WERI-Rb-1 (cell line): ENCODE measurements at regions not wholly inside any gene's neighbourhood (a gene's known extent, or its start where the extent isn't known, plus 50 kb on each side); places are given as distances from the start of the nearest gene placed in this dataset.

ENCODE experiments used
- DNase-seq: peaks from one replicate; pipeline ENCODE4 v3.0.0-alpha.2; 2020
- H3K27ac ChIP-seq: fragments of 250-450 bp; sonication (Bioruptor Pico); 2 replicates; pipeline ENCODE4 v1.5.1; 2020; ENCODE audit warnings: mild to moderate bottlenecking, moderate library complexity
- H3K27me3 ChIP-seq: fragments of 250-450 bp; sonication (Bioruptor Pico); 2 replicates; pipeline ENCODE4 v1.5.1; 2021; ENCODE audit warnings: mild to moderate bottlenecking, low read depth, moderate library complexity; ENCODE audit not compliant: insufficient read depth, severe bottlenecking
- H3K36me3 ChIP-seq: fragments of 250-450 bp; sonication (Bioruptor Pico); 2 replicates; pipeline ENCODE4 v1.5.1; 2020; ENCODE audit warnings: mild to moderate bottlenecking, moderate library complexity
- H3K4me3 ChIP-seq: 2 replicates; pipeline ENCODE4 v1.5.1; 2011; ENCODE audit warnings: low read depth, mild to moderate bottlenecking, control low read depth, low read length
- H3K9me3 ChIP-seq: fragments of 250-450 bp; sonication (Bioruptor Pico); 2 replicates; pipeline ENCODE4 v1.5.1; 2021; ENCODE audit warnings: mild to moderate bottlenecking, moderate library complexity; ENCODE audit not compliant: severe bottlenecking
- TF ChIP-seq, protein P1 (sequence below): IDR thresholded peaks from 2 replicates; pipeline ENCODE4 v1.5.1; 2011; ENCODE audit warnings: low read depth, mild to moderate bottlenecking, control low read depth, inconsistent platforms, low read length

- H3K4me3 ChIP-seq = no peak overlapping the region
- H3K9me3 ChIP-seq = no peaks in the 10 kb centered on the region
- no peaks in the 10 kb centered on the region for H3K36me3 ChIP-seq
- peaks cover 76% of the 10 kb centered on the region for H3K27me3 ChIP-seq
- H3K27ac ChIP-seq = no peak overlapping the region
- TF ChIP-seq, protein P1, sequence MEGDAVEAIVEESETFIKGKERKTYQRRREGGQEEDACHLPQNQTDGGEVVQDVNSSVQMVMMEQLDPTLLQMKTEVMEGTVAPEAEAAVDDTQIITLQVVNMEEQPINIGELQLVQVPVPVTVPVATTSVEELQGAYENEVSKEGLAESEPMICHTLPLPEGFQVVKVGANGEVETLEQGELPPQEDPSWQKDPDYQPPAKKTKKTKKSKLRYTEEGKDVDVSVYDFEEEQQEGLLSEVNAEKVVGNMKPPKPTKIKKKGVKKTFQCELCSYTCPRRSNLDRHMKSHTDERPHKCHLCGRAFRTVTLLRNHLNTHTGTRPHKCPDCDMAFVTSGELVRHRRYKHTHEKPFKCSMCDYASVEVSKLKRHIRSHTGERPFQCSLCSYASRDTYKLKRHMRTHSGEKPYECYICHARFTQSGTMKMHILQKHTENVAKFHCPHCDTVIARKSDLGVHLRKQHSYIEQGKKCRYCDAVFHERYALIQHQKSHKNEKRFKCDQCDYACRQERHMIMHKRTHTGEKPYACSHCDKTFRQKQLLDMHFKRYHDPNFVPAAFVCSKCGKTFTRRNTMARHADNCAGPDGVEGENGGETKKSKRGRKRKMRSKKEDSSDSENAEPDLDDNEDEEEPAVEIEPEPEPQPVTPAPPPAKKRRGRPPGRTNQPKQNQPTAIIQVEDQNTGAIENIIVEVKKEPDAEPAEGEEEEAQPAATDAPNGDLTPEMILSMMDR = no peak
- DNase-seq = no peak
These were observed 221.2 kb downstream of the PRDM2 start for GRCh38 chr1:13921190-13921589.

GRCh38 chr1:13922466-13923110, 222.6 kb downstream of the PRDM2 start:
- TF ChIP-seq, protein P1 = no peak
- Histone ChIP-seq H3K27ac (no peak overlapping the region), H3K9me3 (no peaks in the 10 kb centered on the region), H3K36me3 (no peaks in the 10 kb centered on the region), H3K4me3 (no peak overlapping the region), H3K27me3 (peaks cover 76% of the 10 kb centered on the region)
- no peak for DNase-seq

DNA sequence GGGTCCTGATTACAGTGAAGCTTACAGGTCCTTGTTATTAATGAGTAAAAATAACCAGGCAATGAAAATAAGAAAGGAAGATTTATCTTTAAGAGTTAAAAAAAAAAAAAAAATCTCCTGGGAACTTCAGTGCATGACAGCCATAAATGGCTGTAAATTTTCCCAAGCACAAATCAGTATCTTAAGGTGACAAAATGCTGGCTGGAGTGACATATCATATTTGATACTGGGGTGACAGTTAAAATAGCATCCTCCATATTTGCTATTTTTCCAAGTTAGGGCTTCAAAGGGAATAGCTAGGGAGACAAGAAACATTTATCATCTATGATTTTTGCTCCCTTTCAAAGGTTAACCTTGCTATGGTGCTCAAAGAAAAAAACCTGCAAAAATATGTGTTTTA, 226.6 kb downstream of the PRDM2 start:
- TF ChIP-seq, protein P1 = no peak
- H3K27ac ChIP-seq = no peak overlapping the region
- H3K36me3 ChIP-seq = no peaks in the 10 kb centered on the region
- no peaks in the 10 kb centered on the region for H3K9me3 ChIP-seq
- no peak overlapping the region for H3K4me3 ChIP-seq
- peaks cover 80% of the 10 kb centered on the region for H3K27me3 ChIP-seq
- DNase-seq = no peak

DNA sequence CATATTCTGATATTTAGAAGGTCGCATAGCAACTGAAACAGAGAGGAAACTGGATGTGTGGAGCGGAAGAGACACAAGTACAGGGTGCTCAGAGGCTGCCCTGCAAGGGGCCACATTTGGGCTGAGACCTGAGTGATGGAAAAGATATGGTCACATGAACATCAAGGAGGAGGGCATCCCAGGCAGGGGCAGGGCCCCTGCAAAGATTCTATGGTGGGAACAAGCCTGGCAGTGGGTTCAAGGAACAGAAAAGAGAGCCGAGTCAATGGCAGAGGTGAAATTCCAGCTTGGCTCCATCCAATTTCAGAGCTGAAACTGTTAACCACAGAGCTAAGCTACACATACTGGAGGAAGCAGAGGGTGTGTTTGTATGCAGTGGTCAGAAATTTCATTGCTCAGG, 227.7 kb downstream of the PRDM2 start:
- Histone ChIP-seq H3K9me3 (no peaks in the 10 kb centered on the region), H3K36me3 (no peaks in the 10 kb centered on the region), H3K27ac (no peak overlapping the region), H3K27me3 (peaks cover 77% of the 10 kb centered on the region), H3K4me3 (no peak overlapping the region)
- TF ChIP-seq, protein P1 = no peak
- DNase-seq = no peak

GRCh38 chr1:13929313-13929712, 229.3 kb downstream of the PRDM2 start:
- no peak overlapping the region for H3K4me3 ChIP-seq
- no peaks in the 10 kb centered on the region for H3K36me3 ChIP-seq
- TF ChIP-seq, protein P1 = no peak
- no peaks in the 10 kb centered on the region for H3K9me3 ChIP-seq
- no peak overlapping the region for H3K27ac ChIP-seq
- no peak for DNase-seq
- peaks cover 73% of the 10 kb centered on the region for H3K27me3 ChIP-seq

DNA sequence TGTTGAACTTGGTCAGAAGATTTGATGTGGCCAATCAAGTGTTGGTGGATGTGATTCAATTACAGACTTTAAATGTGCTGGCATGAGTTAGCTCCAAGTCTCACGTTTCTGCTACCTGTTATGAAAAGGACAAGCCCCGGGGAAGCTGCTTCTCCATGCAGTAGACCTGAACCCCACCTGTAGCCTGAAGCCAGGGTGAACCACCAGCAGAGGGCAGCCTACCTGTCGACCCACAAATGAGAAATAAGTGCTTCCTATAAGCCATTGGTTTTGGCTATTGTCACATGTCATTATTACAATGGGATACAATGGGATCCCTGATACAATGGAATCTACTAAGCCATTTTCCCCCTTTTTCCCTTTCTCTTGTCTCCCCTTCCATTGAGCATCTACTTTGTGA, 230.2 kb downstream of the PRDM2 start:
- peak; percentile 17 for DNase-seq
- Histone ChIP-seq H3K4me3 (no peak overlapping the region), H3K36me3 (no peaks in the 10 kb centered on the region), H3K9me3 (no peaks in the 10 kb centered on the region), H3K27ac (no peak overlapping the region), H3K27me3 (peaks cover 71% of the 10 kb centered on the region)
- TF ChIP-seq, protein P1 = peak; percentile 63
